Suprapubic skin (tissue), 4 donors: ENCODE measurements at regions not wholly inside any gene's neighbourhood (a gene's known extent, or its start where the extent isn't known, plus 50 kb on each side); places are given as distances from the start of the nearest gene placed in this dataset.

Experiments used
- POLR2A ChIP-seq, 2 donors: fragments of 450-650 bp; IDR thresholded peaks; one replicate each; pipeline ENCODE4 v1.6.1; 2017; ENCODE audit warnings: antibody characterized with exemption in 2 of 2, mild to moderate bottlenecking in 2 of 2, moderate library complexity in 2 of 2
- POLR2AphosphoS5 ChIP-seq, 3 donors: sonication (generic); formaldehyde crosslinking; IDR thresholded peaks; one replicate each; pipeline ENCODE4 v1.6.1; 2017; ENCODE audit warnings: antibody characterized with exemption in 3 of 3
- TF ChIP-seq, protein P1 (sequence below), 2 donors: fragments of 200-600 bp in 1 of 2; fragments of 450-650 bp in 1 of 2; sonication (generic) in 1 of 2; IDR thresholded peaks; one replicate each; pipeline ENCODE4 v1.5.1; 2016 to 2019; ENCODE audit warnings: antibody characterized with exemption in 2 of 2, mild to moderate bottlenecking in 1 of 2, moderate library complexity in 1 of 2

DNA sequence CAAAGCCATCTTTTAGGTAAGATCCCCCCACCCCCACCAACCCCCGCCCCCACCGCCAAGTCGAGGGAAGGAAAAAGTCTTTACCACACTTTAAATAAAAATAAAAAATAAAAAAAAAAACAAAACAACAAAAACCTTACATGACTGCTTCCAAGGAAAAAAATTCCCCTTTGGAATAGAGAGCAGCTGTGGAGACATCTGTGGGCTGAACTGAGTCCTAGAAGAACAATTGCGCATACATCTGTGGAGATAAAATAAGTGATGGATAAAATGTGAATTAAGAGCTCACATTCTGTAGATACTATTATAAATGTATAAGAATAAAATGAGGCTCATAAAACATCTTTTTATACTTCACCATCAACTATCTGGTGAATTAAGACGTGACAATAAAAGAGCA is 601.7 kb upstream of the AGTR1 start:
- TF ChIP-seq, protein P1, sequence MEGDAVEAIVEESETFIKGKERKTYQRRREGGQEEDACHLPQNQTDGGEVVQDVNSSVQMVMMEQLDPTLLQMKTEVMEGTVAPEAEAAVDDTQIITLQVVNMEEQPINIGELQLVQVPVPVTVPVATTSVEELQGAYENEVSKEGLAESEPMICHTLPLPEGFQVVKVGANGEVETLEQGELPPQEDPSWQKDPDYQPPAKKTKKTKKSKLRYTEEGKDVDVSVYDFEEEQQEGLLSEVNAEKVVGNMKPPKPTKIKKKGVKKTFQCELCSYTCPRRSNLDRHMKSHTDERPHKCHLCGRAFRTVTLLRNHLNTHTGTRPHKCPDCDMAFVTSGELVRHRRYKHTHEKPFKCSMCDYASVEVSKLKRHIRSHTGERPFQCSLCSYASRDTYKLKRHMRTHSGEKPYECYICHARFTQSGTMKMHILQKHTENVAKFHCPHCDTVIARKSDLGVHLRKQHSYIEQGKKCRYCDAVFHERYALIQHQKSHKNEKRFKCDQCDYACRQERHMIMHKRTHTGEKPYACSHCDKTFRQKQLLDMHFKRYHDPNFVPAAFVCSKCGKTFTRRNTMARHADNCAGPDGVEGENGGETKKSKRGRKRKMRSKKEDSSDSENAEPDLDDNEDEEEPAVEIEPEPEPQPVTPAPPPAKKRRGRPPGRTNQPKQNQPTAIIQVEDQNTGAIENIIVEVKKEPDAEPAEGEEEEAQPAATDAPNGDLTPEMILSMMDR (IDR thresholded peaks at IDR 0.05) = no peak
- TF ChIP-seq POLR2A (IDR thresholded peaks at IDR 0.05) (no peak), POLR2AphosphoS5 (IDR thresholded peaks at IDR 0.05) (no peak)
